ENCODE measurements at regions not wholly inside any gene's neighbourhood (a gene's known extent, or its start where the extent isn't known, plus 50 kb on each side); places are given as distances from the start of the nearest gene placed in this dataset.

DNA sequence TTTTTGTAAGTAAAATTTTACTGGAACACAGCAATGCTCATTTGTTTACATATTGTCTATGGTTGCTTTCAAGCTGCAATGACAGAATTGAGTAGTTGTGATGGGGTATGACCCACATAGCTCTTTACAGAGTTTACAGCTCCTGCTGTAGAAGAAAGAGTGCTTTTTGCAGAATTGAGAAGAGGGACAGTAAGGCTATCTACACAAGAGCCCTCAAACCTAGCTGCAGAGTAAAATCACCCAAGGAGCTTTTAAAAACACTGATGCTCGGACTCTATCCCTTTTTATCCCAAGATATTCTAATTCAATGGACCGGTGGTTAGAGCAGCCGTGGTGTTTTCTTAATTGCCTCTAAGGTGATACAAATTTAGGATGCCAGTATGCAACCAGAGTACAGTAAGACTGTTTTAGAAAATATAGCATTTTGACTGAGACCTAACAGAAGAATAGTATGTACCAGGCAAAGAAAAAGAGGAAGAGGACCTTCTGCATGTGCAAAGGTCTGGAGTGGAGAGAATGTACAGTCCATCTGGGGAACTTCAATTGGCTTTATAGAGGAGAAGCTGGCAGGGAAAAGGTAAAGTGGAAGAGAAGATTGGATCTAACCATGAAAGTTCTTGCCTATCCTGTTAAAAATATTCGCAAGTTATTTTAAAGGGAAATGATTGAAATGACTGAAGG is 663.6 kb upstream of the CPEB2 start:
- 71 to 81% (median 74%) methylated on average over 4 of the region's 4 CpGs for WGBS, 5 donors
- DNase-seq: no peak
- intact Hi-C loops (cut with DNase I; ENCODE audit: low total_unique reads): no loop called here
- no peak overlapping the region for H3K27ac ChIP-seq
- H3K27me3 ChIP-seq (replicated peaks in 1 of 7): no peaks in the 10 kb centered on the region
- H3K4me3 ChIP-seq: no peak overlapping the region
- TF ChIP-seq, protein P1, sequence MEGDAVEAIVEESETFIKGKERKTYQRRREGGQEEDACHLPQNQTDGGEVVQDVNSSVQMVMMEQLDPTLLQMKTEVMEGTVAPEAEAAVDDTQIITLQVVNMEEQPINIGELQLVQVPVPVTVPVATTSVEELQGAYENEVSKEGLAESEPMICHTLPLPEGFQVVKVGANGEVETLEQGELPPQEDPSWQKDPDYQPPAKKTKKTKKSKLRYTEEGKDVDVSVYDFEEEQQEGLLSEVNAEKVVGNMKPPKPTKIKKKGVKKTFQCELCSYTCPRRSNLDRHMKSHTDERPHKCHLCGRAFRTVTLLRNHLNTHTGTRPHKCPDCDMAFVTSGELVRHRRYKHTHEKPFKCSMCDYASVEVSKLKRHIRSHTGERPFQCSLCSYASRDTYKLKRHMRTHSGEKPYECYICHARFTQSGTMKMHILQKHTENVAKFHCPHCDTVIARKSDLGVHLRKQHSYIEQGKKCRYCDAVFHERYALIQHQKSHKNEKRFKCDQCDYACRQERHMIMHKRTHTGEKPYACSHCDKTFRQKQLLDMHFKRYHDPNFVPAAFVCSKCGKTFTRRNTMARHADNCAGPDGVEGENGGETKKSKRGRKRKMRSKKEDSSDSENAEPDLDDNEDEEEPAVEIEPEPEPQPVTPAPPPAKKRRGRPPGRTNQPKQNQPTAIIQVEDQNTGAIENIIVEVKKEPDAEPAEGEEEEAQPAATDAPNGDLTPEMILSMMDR (IDR thresholded peaks at IDR 0.05 in 8 of 11, conservative IDR thresholded peaks at IDR 0.05 in 3 of 11): no peak
- TF ChIP-seq POLR2AphosphoS5 (IDR thresholded peaks at IDR 0.05): no peak
- no peak for TF ChIP-seq POLR2A (IDR thresholded peaks at IDR 0.05)
- peaks cover 0 to 9% (median 0%) of the 10 kb centered on the region in 8 donors for H3K9me3 ChIP-seq
- H3K4me1 ChIP-seq: no peaks in the 10 kb centered on the region
- H3K36me3 ChIP-seq: no peaks in the 10 kb centered on the region

DNA sequence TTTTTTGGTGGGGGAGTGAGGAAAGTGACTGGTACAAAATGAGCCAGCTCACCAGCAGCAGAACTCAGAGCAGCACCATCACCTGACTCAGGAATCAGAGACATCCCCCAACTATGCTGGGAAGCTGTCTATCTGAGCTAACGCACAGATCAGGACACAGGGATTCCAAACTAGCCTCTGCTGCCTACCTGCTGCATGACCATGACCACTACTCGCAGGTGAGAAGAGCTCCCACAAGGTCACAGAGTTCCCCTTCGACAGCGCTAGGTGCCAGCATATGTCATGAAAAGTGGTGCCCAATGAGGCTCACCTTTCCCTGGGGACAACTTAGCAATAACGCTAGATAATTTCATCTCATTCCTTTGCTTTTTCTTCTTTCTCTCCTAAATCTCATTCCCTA is 662.6 kb upstream of the CPEB2 start:
- intact Hi-C loops (cut with DNase I; ENCODE audit: low total_unique reads): no loop called here
- H3K36me3 ChIP-seq: no peaks in the 10 kb centered on the region
- no peak overlapping the region for H3K27ac ChIP-seq
- H3K9me3 ChIP-seq: peaks cover 0 to 2% (median 0%) of the 10 kb centered on the region in 8 donors
- no peaks in the 10 kb centered on the region for H3K4me1 ChIP-seq
- DNase-seq: no peak
- 82 to 94% (median 93%) methylated on average over 5 of the region's 5 CpGs for WGBS, 5 donors
- TF ChIP-seq, protein P1 (IDR thresholded peaks at IDR 0.05 in 8 of 11, conservative IDR thresholded peaks at IDR 0.05 in 3 of 11): no peak
- TF ChIP-seq POLR2AphosphoS5 (IDR thresholded peaks at IDR 0.05) (no peak), POLR2A (IDR thresholded peaks at IDR 0.05) (no peak)
- no peaks in the 10 kb centered on the region for H3K27me3 ChIP-seq (replicated peaks in 1 of 7)
- H3K4me3 ChIP-seq: no peak overlapping the region

DNA sequence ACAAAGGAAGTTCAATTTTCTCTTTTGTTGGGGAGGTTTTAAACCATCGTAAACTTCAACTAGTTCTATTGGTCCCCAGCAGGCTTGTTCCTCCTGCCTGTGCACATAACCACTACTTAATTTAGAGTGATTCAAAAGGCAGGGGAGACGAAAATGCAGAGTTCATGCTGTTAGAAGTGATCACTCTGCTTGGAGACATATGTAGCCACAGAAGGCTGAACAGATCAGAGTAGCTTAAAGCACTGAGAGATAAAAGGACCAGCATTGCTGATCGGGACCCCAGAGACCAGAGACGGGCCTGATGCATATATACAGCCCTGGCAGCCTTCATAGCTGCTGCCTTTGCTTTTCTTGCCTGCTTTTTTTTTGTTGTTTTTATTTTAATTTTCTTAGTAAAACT is 662.0 kb upstream of the CPEB2 start:
- 57 to 80% (median 70%) methylated on average over 4 of the region's 4 CpGs for WGBS, 5 donors
- Histone ChIP-seq H3K36me3 (no peaks in the 10 kb centered on the region), H3K27me3 (replicated peaks in 1 of 7) (no peaks in the 10 kb centered on the region), H3K27ac (no peak overlapping the region), H3K4me3 (no peak overlapping the region), H3K4me1 (peaks cover 0 to under 1% (median 0%) of the 10 kb centered on the region in 6 donors), H3K9me3 (no peaks in the 10 kb centered on the region)
- no peak for DNase-seq
- TF ChIP-seq, protein P1 (IDR thresholded peaks at IDR 0.05 in 8 of 11, conservative IDR thresholded peaks at IDR 0.05 in 3 of 11): no peak
- no peak for TF ChIP-seq POLR2AphosphoS5 (IDR thresholded peaks at IDR 0.05)
- TF ChIP-seq POLR2A (IDR thresholded peaks at IDR 0.05): no peak
- intact Hi-C loops (cut with DNase I; ENCODE audit: low total_unique reads): no loop called here

DNA sequence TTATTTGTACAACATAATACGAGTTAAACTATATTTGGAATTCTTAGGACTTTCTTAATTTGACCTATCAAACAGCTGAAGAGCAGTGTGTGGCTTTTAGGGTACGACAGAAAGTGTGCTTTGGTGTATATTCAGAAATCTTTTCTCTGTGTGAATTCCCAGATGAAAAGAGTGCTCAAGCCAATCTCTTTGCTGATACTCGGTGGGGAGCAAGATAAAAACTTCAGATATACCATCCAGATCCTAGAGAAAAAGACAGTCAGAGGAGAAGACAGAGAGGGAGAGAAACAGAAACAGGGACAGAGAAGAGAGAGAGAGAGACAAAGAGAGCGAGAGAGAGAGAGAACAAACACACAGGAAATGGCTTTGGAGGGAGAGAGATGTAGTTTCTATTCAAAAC is 658.3 kb upstream of the CPEB2 start:
- Histone ChIP-seq H3K36me3 (no peaks in the 10 kb centered on the region), H3K27ac (no peak overlapping the region), H3K4me3 (no peak overlapping the region), H3K27me3 (replicated peaks in 1 of 7) (no peaks in the 10 kb centered on the region), H3K9me3 (no peaks in the 10 kb centered on the region), H3K4me1 (peaks cover 0 to 10% (median 0%) of the 10 kb centered on the region in 6 donors)
- TF ChIP-seq, protein P1 (IDR thresholded peaks at IDR 0.05 in 8 of 11, conservative IDR thresholded peaks at IDR 0.05 in 3 of 11): no peak
- no peak for TF ChIP-seq POLR2AphosphoS5 (IDR thresholded peaks at IDR 0.05)
- TF ChIP-seq POLR2A (IDR thresholded peaks at IDR 0.05): no peak
- DNase-seq: no peak
- WGBS, 5 donors: 54 to 72% (median 63%) methylated on average over 4 of the region's 4 CpGs
- intact Hi-C loops (cut with DNase I; ENCODE audit: low total_unique reads): no loop called here

All from spleen (tissue), 11 donors.